Endothelial cell of umbilical vein (primary cell): ENCODE measurements at regions not wholly inside any gene's neighbourhood (a gene's known extent, or its start where the extent isn't known, plus 50 kb on each side); places are given as distances from the start of the nearest gene placed in this dataset.

Experiments
- BruUV-seq: library from RNA; stranded (reverse); fragments of 400-500 nt; replicated peaks from 2 replicates; lab custom pipeline; 2021; lab: Mats Ljungman, UMichigan
- CTCF ChIA-PET: fragments of 300-600, 350-600 bp; sonication (Branson Sonifier 250); formaldehyde crosslinking; loops from one replicate; lab custom pipeline; 2021; ENCODE audit warnings: antibody characterized with exemption, inconsistent platforms; lab: Charles Lee
- POLR2A ChIA-PET: fragments of 300-600, 350-600 bp; sonication (Branson Sonifier 250); formaldehyde crosslinking; loops from one replicate; lab custom pipeline; 2021; ENCODE audit warnings: antibody characterized with exemption, inconsistent platforms; lab: Charles Lee
- DNase-seq: peaks from one replicate; pipeline ENCODE4 v3.0.0-alpha.2; 2011; ENCODE audit warnings: low read depth, low spot score
- FAIRE-seq: peaks from 2 replicates; lab custom pipeline; 2011; peaks lifted over from hg19 to GRCh38; lab: Jason Lieb, UNC
- H2AFZ ChIP-seq: 2 replicates; pipeline ENCODE4 v1.6.0; 2012; ENCODE audit warnings: low read depth, low read length, control low read depth, inconsistent platforms
- H3K27ac ChIP-seq: 2 replicates; pipeline ENCODE4 v1.5.1; 2011; ENCODE audit warnings: low read depth, mild to moderate bottlenecking, control low read depth, low read length, moderate library complexity; ENCODE audit not compliant: insufficient read depth
- H3K27me3 ChIP-seq, 2 experiments: 2 replicates each; pipeline versions ENCODE4 v1.6.0 to v1.6.1; 2011; ENCODE audit warnings: low read length in 2 of 2, mixed read lengths in 1 of 2; ENCODE audit not compliant: control insufficient read depth in 2 of 2, insufficient read depth in 2 of 2
- H3K36me3 ChIP-seq, 2 experiments: 2 replicates in 1 of 2; 3 replicates in 1 of 2; pipeline ENCODE4 v1.5.1; 2011; ENCODE audit warnings: low read length in 2 of 2, mild to moderate bottlenecking in 1 of 2, moderate library complexity in 1 of 2; ENCODE audit not compliant: control insufficient read depth in 2 of 2, insufficient read depth in 2 of 2; ENCODE audit errors: extremely low read depth in 1 of 2
- H3K4me1 ChIP-seq: 3 replicates; pipeline ENCODE4 v1.5.1; 2011; ENCODE audit warnings: mild to moderate bottlenecking, low read length; ENCODE audit not compliant: control insufficient read depth, insufficient read depth; ENCODE audit errors: extremely low read depth
- H3K4me2 ChIP-seq: 2 replicates; pipeline ENCODE4 v1.6.1; 2011; ENCODE audit warnings: low read length, control low read depth, mixed read lengths; ENCODE audit not compliant: insufficient read depth
- H3K4me3 ChIP-seq, 3 experiments: fragments of 200-600 bp in 1 of 3; sonication (generic), shearing (Covaris generic) in 1 of 3; replicated peaks in 1 of 3; 2 replicates each; pipeline ENCODE4 v1.5.1; 2011 to 2016; ENCODE audit warnings: control low read depth in 3 of 3, low read length in 3 of 3, mild to moderate bottlenecking in 2 of 3, inconsistent platforms in 1 of 3, low read depth in 1 of 3, moderate library complexity in 1 of 3; ENCODE audit not compliant: insufficient read depth in 1 of 3
- H3K79me2 ChIP-seq: 2 replicates; pipeline ENCODE4 v1.6.0; 2012; ENCODE audit warnings: low read length, inconsistent platforms; ENCODE audit not compliant: control insufficient read depth, insufficient read depth
- H3K9ac ChIP-seq: replicated peaks from 2 replicates; pipeline ENCODE3; 2011; ENCODE audit warnings: low read length, control low read depth; ENCODE audit not compliant: insufficient read depth; ENCODE audit errors: extremely low read depth
- H3K9me1 ChIP-seq: replicated peaks from 3 replicates; pipeline ENCODE4 v1.6.0; 2011; ENCODE audit warnings: mild to moderate bottlenecking, low read length; ENCODE audit not compliant: control insufficient read depth, insufficient read depth; ENCODE audit errors: extremely low read depth
- H3K9me3 ChIP-seq: replicated peaks from 2 replicates; pipeline ENCODE4 v1.5.1; 2012; ENCODE audit warnings: low read length, inconsistent platforms; ENCODE audit not compliant: control insufficient read depth, insufficient read depth
- H4K20me1 ChIP-seq: replicated peaks from 2 replicates; pipeline ENCODE3; 2011; ENCODE audit warnings: mild to moderate bottlenecking, low read length; ENCODE audit not compliant: control insufficient read depth, insufficient read depth; ENCODE audit errors: extremely low read depth
- CTCF ChIP-seq, 2 donors: IDR thresholded peaks; 1 replicate in 1 of 2; 2 replicates in 1 of 2; pipeline ENCODE4 v1.5.1; 2011; ENCODE audit warnings: low read length in 2 of 2, mild to moderate bottlenecking in 2 of 2, moderate library complexity in 2 of 2, control low read depth in 1 of 2, inconsistent platforms in 1 of 2, low read depth in 1 of 2; ENCODE audit not compliant: insufficient read depth in 1 of 2; ENCODE audit errors: extremely low read depth in 1 of 2
- EZH2 ChIP-seq: IDR thresholded peaks from 2 replicates; pipeline ENCODE4 v1.6.1; 2012; ENCODE audit warnings: borderline replicate concordance, low read depth, mild to moderate bottlenecking, moderate library complexity, low read length, inconsistent platforms; ENCODE audit not compliant: severe bottlenecking
- FOS ChIP-seq: IDR thresholded peaks from 2 replicates; pipeline ENCODE4 v1.6.1; 2011; ENCODE audit warnings: mild to moderate bottlenecking, low read length, moderate library complexity, borderline replicate concordance; ENCODE audit not compliant: insufficient read depth
- GATA2 ChIP-seq: IDR thresholded peaks from 2 replicates; pipeline ENCODE4 v1.7.0; 2011; ENCODE audit warnings: low read depth, mild to moderate bottlenecking, moderate library complexity, mixed read lengths, low read length; ENCODE audit not compliant: insufficient read length, insufficient read depth
- JUN ChIP-seq: IDR thresholded peaks from 2 replicates; pipeline ENCODE4 v1.6.1; 2011; ENCODE audit warnings: borderline replicate concordance, low read depth; ENCODE audit not compliant: insufficient read length, insufficient read depth
- MAX ChIP-seq: IDR thresholded peaks from 2 replicates; pipeline ENCODE4 v1.6.1; 2011; ENCODE audit not compliant: insufficient read depth, insufficient read length
- MYC ChIP-seq: IDR thresholded peaks from one replicate; pipeline ENCODE4 v1.6.1; 2011; ENCODE audit warnings: mild to moderate bottlenecking, low read depth, low read length
- POLR2A ChIP-seq: IDR thresholded peaks from 2 replicates; pipeline ENCODE4 v1.6.1; 2012; ENCODE audit warnings: low read depth, mild to moderate bottlenecking, control low read depth, low read length
- POLR2AphosphoS5 ChIP-seq: IDR thresholded peaks from 2 replicates; pipeline ENCODE4 v1.6.1; 2012; ENCODE audit warnings: low read depth, mild to moderate bottlenecking, control low read depth, low read length, moderate library complexity; ENCODE audit not compliant: insufficient read depth
- dilution Hi-C: fragments of 300-500 bp; cut with MboI; formaldehyde crosslinking; loops from one replicate; pipeline ENCODE4 v1.15.0; 2019; ENCODE audit warnings: low sequenced_read_pairs; ENCODE audit not compliant: extremely low pct_ligation_motif_present
- intact Hi-C: fragments of 100-400 bp; cut with micrococcal nuclease; formaldehyde crosslinking; loops from one replicate; pipeline ENCODE4 v1.10.0; 2022

- H3K36me3 ChIP-seq: no peaks in the 10 kb centered on the region
- no peak overlapping the region for H3K9ac ChIP-seq
- DNase-seq (no peak), FAIRE-seq (no peak)
- POLR2A ChIA-PET: no interaction called here
- H3K4me2 ChIP-seq: no peak overlapping the region
- H4K20me1 ChIP-seq: no peaks in the 10 kb centered on the region
- intact Hi-C loops: no loop called here
- H3K9me3 ChIP-seq: peaks cover 2% of the 10 kb centered on the region
- no peak overlapping the region for H3K27ac ChIP-seq
- no peaks in the 10 kb centered on the region for H3K9me1 ChIP-seq
- no peaks in the 10 kb centered on the region for H3K4me1 ChIP-seq
- dilution Hi-C loops: no loop called here
- no TSS peak for BruUV-seq
- CTCF ChIA-PET: no interaction called here
- no peak for TF ChIP-seq POLR2AphosphoS5
- no peak for TF ChIP-seq EZH2
- no peak for TF ChIP-seq POLR2A
- no peak for TF ChIP-seq MAX
- TF ChIP-seq MYC: no peak
- no peak for TF ChIP-seq GATA2
- no peaks in the 10 kb centered on the region for H3K27me3 ChIP-seq
- no peak overlapping the region for H3K4me3 ChIP-seq
- no peaks in the 10 kb centered on the region for H3K79me2 ChIP-seq
- no peak overlapping the region for H2AFZ ChIP-seq
Measured at GRCh38 chr7:49417034-49417433, 356.4 kb upstream of the VWC2 start.

GRCh38 chr7:49418963-49419362 lies 354.5 kb upstream of the VWC2 start:
- BruUV-seq: no TSS peak
- DNase-seq: no peak
- ChIA-PET POLR2A (no interaction called here), CTCF (no interaction called here)
- Histone ChIP-seq H2AFZ (no peak overlapping the region), H3K4me2 (no peak overlapping the region), H3K27me3 (no peaks in the 10 kb centered on the region), H3K79me2 (no peaks in the 10 kb centered on the region), H3K9ac (no peak overlapping the region), H3K9me1 (no peaks in the 10 kb centered on the region), H3K36me3 (no peaks in the 10 kb centered on the region), H4K20me1 (no peaks in the 10 kb centered on the region), H3K4me3 (no peak overlapping the region), H3K4me1 (no peaks in the 10 kb centered on the region), H3K27ac (no peak overlapping the region), H3K9me3 (peaks cover 2% of the 10 kb centered on the region)
- intact Hi-C loops: no loop called here
- FAIRE-seq: no peak
- TF ChIP-seq POLR2AphosphoS5 (no peak), JUN (no peak), MAX (no peak), CTCF (IDR thresholded peaks at IDR 0.05; ENCODE audit: extremely low read depth in 1 of 2, insufficient read depth in 1 of 2, low read depth in 1 of 2, low read length in 2 of 2) (no peak), MYC (no peak), GATA2 (no peak), POLR2A (no peak), FOS (no peak)
- dilution Hi-C loops: no loop called here
